T47D (cell line): ENCODE measurements at regions not wholly inside any gene's neighbourhood (a gene's known extent, or its start where the extent isn't known, plus 50 kb on each side); places are given as distances from the start of the nearest gene placed in this dataset.
"Not testable (repeated sequence)": the region's sequence is repeated elsewhere in the genome, so short reads cannot be mapped to it uniquely, and the experiment has no call there.

Experiments used
- DNase-seq, 2 experiments: peaks; one replicate each; pipeline versions ENCODE4 v3.0.0 to v3.0.0-alpha.2; 2011 to 2012; ENCODE audit warnings: low read depth in 1 of 2, low spot score in 1 of 2
- JUND ChIP-seq: IDR thresholded peaks from 2 replicates; pipeline ENCODE4 v1.6.1; 2012; ENCODE audit warnings: low read depth
- in situ Hi-C: cut with HindIII; loops from 2 replicates; pipeline ENCODE4 v1.10.0; 2016; ENCODE audit warnings: low sequenced_read_pairs, low pct_unique_long_range_greater_than_20kb

DNA sequence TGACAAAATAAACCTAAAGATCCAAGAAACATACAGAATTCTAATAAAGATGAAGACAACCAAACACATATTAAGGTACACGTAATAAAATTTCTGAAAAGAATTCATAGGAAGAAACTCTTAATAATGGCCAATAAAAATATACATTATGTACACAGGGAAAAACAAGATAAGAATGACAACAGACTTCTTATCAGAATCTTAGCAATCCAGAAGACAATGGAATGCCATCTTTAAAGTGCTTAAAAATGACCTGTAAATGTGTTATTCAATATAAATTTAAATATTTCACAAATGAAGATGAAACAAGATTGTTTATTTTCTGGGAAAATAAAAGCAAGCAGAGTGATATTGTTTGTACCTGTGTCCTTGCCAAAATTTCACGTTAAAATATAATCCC lies 530.4 kb upstream of the PTBP2 start:
- DNase-seq = no peak
- no peak for TF ChIP-seq JUND
- in situ Hi-C loops = no loop called here

GRCh38 chr1:96206451-96206850 lies 515.1 kb upstream of the PTBP2 start:
- DNase-seq = no peak
- in situ Hi-C loops = no loop called here
- no peak for TF ChIP-seq JUND

GRCh38 chr1:96207936-96208335 lies 513.6 kb upstream of the PTBP2 start:
- in situ Hi-C loops = no loop called here
- DNase-seq = no peak
- no peak for TF ChIP-seq JUND

DNA sequence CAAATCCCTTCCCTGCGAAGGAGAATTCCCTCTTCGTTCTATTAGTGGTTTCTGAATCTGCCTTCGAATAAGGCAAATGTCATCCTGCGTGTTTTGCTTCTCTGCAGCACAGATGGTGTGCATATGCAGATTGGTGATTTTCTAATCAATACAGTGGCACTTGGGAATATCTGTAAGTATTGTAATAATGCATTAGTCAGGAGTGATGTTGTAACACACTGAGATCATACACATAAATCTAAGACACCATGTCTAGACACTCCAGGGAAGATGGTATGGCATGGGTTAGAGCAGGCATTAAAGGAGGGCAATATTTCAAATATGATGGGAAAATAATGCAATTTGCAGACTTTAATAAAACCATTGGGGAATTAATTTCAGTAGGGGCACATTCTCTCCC lies 513.2 kb upstream of the PTBP2 start:
- in situ Hi-C loops = no loop called here
- no peak for TF ChIP-seq JUND
- no peak for DNase-seq

- TF ChIP-seq JUND = no peak
- in situ Hi-C loops = no loop called here
- no peak for DNase-seq
Measured at GRCh38 chr1:96210054-96210453, 511.5 kb upstream of the PTBP2 start.

DNA sequence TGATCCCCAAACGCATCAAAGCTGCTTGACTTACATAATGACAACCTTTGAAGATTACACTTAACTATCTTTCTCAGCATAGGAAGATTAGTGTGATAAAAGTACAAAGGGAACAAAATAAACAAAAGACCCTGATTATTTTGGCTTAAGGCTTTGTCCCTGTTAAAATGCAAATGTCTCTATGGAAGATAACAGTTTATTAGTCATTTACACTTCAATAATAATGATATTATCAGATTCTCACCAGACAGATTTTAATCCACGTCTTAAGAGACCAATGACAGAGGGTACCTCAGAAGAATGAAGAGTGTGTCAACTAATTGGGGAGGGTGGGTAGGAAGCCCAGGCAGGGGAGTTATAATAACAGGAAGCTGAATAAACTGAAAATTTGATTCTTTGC lies 510.4 kb upstream of the PTBP2 start:
- no peak for DNase-seq
- in situ Hi-C loops = no loop called here
- no peak for TF ChIP-seq JUND

- DNase-seq = no peak
- no peak for TF ChIP-seq JUND
- in situ Hi-C loops = no loop called here
Measured at GRCh38 chr1:96214982-96215381, 506.6 kb upstream of the PTBP2 start.

DNA sequence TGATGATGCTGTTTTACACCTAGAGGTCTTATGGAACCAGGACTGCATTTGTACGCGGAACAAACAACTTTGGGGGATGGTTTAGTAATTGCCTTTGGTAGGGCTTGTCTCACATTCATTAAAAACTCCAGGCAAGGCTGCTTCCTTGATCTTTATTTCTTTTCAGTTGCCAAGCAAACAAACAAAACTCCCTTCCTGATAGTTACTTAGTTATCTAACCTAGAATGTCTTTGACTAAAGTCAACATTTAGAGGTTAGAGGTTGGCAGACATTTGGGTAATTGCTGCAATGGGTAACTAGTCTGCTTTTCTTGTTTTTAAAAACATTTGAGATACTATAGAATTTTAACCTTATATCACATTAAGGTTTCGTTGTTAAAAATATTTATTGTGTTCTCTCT lies 500.9 kb upstream of the PTBP2 start:
- in situ Hi-C loops = no loop called here

GRCh38 chr1:96222701-96223100 lies 498.9 kb upstream of the PTBP2 start:
- TF ChIP-seq JUND = no peak
- DNase-seq = no peak
- in situ Hi-C loops = no loop called here

More for the DNA sequence above, 500.9 kb upstream of the PTBP2 start:
- no peak for TF ChIP-seq JUND
- DNase-seq = no peak

- in situ Hi-C loops, DNase-seq: not testable (repeated sequence)
Measured at GRCh38 chr1:96224229-96224628, 497.4 kb upstream of the PTBP2 start.

DNA sequence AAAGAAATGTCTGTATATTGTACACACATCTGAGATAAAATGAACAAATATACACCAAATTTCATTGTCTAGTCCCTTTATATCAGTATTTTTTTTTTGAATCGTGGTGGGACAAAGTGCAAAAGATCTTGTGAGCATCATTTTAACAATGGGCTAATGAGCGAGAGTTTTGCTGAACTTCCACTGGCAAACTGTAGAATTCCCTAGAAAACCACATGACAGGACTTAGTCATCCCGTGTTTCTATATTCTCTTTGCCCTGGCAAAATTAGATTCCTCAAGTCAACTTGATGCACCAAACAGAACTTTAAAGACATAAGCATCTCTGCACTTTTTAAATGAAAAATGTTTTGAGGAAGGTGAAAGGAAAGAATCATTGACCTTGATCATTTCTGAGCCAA lies 488.2 kb upstream of the PTBP2 start:
- DNase-seq = no peak
- in situ Hi-C loops = no loop called here
- no peak for TF ChIP-seq JUND

GRCh38 chr1:96234299-96234698 lies 487.3 kb upstream of the PTBP2 start:
- in situ Hi-C loops = no loop called here
- DNase-seq = no peak
- no peak for TF ChIP-seq JUND

DNA sequence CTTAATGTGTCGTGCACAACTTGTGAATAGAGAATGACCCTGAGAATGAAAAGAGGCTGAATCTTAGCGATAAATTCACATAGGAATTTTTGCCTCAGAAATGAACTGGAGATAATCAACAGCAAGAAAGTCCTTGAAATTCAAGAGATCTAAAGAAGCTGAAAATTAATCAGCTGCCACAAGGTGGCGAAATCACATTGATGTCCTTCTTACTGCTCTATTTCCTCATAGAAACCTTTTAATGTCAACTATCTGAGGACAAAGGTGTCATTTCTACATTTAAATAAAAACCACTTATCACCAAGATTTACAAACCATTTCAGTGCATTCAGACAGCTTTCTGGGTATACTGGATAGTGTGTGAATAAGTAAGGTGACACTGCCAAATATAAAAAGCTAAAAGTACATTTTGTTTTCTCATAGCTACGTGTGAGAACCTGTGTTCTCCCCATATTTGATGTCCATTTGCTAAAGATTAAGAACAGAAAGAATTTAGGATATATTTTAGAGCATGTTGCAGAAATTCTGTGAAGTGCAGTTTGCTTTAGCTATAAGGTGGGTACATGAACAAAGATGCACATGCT lies 485.3 kb upstream of the PTBP2 start:
- in situ Hi-C loops = no loop called here

DNA sequence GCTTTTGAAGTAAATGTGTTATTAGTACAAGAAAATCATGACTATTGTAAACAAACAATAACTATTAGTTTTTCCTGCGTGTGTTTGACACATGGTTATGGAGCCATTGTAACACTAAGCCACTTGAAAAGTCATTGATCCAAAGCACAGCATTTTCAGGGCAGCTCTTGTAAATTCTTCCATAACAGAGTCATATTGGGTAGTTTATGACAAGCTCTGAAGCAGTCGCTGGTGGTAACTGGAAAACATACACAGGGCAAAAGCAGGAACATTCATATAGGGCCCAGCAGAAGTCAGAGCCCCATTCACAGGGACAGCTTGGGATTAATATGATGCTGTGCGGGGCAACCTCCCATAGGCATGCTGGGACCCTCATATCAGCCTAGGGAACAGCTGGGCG lies 483.2 kb upstream of the PTBP2 start:
- no peak for TF ChIP-seq JUND
- in situ Hi-C loops = no loop called here
- DNase-seq = no peak

More for the DNA sequence above, 485.3 kb upstream of the PTBP2 start:
- DNase-seq = peak in 1 of 2 experiments; percentile 51
- TF ChIP-seq JUND = no peak

DNA sequence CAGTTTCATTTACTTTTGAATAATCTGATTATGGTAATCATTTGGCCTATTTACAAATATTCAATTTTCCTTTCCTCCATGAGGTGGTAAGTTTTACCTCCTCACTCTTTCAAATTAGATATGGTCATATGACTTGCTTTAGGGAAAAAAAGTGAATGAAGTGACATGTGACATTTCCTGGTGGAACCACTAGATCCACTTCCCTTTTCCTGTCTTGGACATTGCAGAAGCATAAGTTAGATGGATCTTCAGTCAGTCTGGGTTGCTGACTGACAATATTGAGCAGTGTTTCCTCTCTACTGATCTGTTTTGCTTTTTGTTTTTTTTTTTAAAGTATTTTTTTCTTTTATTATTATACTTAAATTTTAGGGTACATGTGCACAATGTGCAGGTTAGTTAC lies 481.1 kb upstream of the PTBP2 start:
- in situ Hi-C loops = no loop called here
- no peak for TF ChIP-seq JUND
- DNase-seq = no peak
